ENCODE measurements at regions not wholly inside any gene's neighbourhood (a gene's known extent, or its start where the extent isn't known, plus 50 kb on each side); places are given as distances from the start of the nearest gene placed in this dataset.

DNA sequence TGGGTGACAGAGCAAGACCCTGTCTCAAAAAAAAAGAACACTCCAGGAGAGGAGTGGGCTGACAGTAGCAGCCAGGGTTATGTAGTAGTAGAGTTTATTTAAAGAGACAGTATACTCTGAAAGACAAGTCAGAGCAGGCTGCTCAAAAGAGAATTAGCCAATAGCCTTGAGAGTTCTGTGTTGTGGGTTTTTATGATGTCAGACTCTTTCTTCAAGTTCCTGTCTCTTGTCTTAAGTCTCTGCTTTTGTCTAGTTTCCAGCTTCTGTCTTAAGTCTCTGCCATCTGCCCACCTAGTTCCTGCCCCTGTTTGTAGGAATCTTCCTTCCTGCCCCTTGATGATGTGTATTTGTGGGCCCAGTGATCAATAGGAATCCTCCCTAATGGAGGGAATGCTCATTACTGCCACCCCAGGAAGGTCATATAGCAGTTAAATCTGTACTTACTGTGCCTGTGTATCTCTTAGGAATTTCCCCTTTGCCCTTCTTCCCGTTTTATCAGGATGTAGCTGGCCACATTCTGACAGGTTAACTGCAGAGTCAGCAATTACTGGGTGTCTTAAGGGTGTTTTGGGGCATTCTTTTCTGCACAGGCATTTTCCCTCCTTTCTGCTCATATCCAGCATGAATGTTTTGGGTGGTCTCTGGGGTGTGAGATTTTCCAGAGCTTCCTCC is 580.5 kb upstream of the SGCD start:
- Histone ChIP-seq H2BK120ac (replicated peaks; ENCODE audit: low read depth, low read length) (no peak overlapping the region), H3K4me2 (ENCODE audit: insufficient read depth in 1 of 2, low read depth in 2 of 2, low read length in 2 of 2) (no peak overlapping the region), H2BK20ac (ENCODE audit: low read length) (no peak overlapping the region), H3K79me2 (ENCODE audit: control insufficient read depth in 1 of 2, insufficient read depth in 2 of 2, low read length in 2 of 2) (no peaks in the 10 kb centered on the region), H2BK12ac (ENCODE audit: low read depth, low read length) (no peak overlapping the region), H3K27me3 (replicated peaks in 1 of 4; ENCODE audit: control insufficient read depth in 3 of 4, extremely low read depth in 1 of 4, insufficient read depth in 3 of 4, low read length in 3 of 4) (no peaks in the 10 kb centered on the region), H2AK5ac (ENCODE audit: low read depth, low read length) (no peak overlapping the region), H3K56ac (replicated peaks; ENCODE audit: insufficient read length, low read depth, low read length) (no peak overlapping the region), H3K4ac (replicated peaks; ENCODE audit: insufficient read length, low read depth, low read length) (no peak overlapping the region), H3K36me3 (ENCODE audit: control insufficient read depth in 2 of 4, insufficient read depth in 4 of 4, low read length in 3 of 4) (no peaks in the 10 kb centered on the region), H3K18ac (ENCODE audit: extremely low read depth, low read length) (no peak overlapping the region), H3K4me3 (ENCODE audit: extremely low read depth in 1 of 4, insufficient read depth in 2 of 4, low read depth in 3 of 4, low read length in 4 of 4) (no peak overlapping the region), H3K27ac (ENCODE audit: low read depth, low read length) (no peak overlapping the region), H3K23ac (ENCODE audit: insufficient read length) (no peak overlapping the region), H2BK15ac (ENCODE audit: low read length) (no peak overlapping the region), H2AFZ (ENCODE audit: low read length) (no peak overlapping the region), H4K5ac (ENCODE audit: insufficient read length, low read depth, low read length) (no peak overlapping the region), H2BK5ac (ENCODE audit: low read depth, low read length) (no peak overlapping the region), H3K9ac (replicated peaks in 1 of 4; ENCODE audit: extremely low read depth in 1 of 4, low read depth in 3 of 4, low read length in 3 of 4) (no peak overlapping the region), H4K91ac (replicated peaks; ENCODE audit: insufficient read length, low read length) (no peak overlapping the region), H3K9me3 (ENCODE audit: insufficient read depth in 2 of 2, low read depth in 1 of 2, low read length in 1 of 2) (no peaks in the 10 kb centered on the region), H3K79me1 (ENCODE audit: low read depth, low read length) (no peaks in the 10 kb centered on the region), H4K20me1 (replicated peaks in 1 of 2; ENCODE audit: control insufficient read depth in 1 of 2, insufficient read depth in 2 of 2, low read length in 2 of 2) (no peaks in the 10 kb centered on the region), H3K23me2 (ENCODE audit: low read depth, low read length) (no peaks in the 10 kb centered on the region), H3K4me1 (replicated peaks in 1 of 4; ENCODE audit: control insufficient read depth in 3 of 4, insufficient read depth in 4 of 4, low read length in 3 of 4) (no peaks in the 10 kb centered on the region), H4K8ac (ENCODE audit: extremely low read depth, insufficient read depth, low read length) (no peak overlapping the region), H3K14ac (ENCODE audit: insufficient read length) (no peak overlapping the region)
- ChIA-PET POLR2A (ENCODE audit: partially characterized antibody) (no interaction called here), CTCF (ENCODE audit: partially characterized antibody) (interaction anchor here (0.8 kb wide), 1 partner anchor 13 kb away, joined by 3 read pairs; no protein-coding TSS in a partner anchor)
- FAIRE-seq, result no peak
- 0 out of 2 replicates have a peak, but pooled peaks have one; percentile 5 for TF ChIP-seq TEAD4 (IDR thresholded peaks at IDR 0.05; ENCODE audit: low read depth, low read length)
- no peak for TF ChIP-seq HDAC6 (IDR thresholded peaks at IDR 0.05; ENCODE audit: low read depth, low read length)
- TF ChIP-seq, protein P1, sequence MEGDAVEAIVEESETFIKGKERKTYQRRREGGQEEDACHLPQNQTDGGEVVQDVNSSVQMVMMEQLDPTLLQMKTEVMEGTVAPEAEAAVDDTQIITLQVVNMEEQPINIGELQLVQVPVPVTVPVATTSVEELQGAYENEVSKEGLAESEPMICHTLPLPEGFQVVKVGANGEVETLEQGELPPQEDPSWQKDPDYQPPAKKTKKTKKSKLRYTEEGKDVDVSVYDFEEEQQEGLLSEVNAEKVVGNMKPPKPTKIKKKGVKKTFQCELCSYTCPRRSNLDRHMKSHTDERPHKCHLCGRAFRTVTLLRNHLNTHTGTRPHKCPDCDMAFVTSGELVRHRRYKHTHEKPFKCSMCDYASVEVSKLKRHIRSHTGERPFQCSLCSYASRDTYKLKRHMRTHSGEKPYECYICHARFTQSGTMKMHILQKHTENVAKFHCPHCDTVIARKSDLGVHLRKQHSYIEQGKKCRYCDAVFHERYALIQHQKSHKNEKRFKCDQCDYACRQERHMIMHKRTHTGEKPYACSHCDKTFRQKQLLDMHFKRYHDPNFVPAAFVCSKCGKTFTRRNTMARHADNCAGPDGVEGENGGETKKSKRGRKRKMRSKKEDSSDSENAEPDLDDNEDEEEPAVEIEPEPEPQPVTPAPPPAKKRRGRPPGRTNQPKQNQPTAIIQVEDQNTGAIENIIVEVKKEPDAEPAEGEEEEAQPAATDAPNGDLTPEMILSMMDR (IDR thresholded peaks at IDR 0.05; ENCODE audit: control extremely low read depth in 1 of 3, insufficient read depth in 1 of 3, low read depth in 1 of 3, low read length in 3 of 3), result peak in 1 of 3 experiments; percentile 23; a peak in 1 of 4 replicates
- TF ChIP-seq MAFK (IDR thresholded peaks at IDR 0.05; ENCODE audit: low read depth, low read length), result peak; percentile 83
- DNase-seq (ENCODE audit: low read depth in 1 of 2, low spot score in 2 of 2), result no peak
- WGBS, 2 experiments (ENCODE audit: extremely low coverage in 1 of 2, insufficient coverage in 1 of 2, insufficient read length in 1 of 2, insufficient replicate concordance in 2 of 2, low coverage in 1 of 2, low lambda C conversion rate in 2 of 2, missing lambda C conversion rate in 1 of 2), result 86% methylated on average over 1 of the region's 1 CpG; no CpG with 5 or more reads in 1 of the 2 experiments

Measured in H1 (cell line).